Right lobe of liver (tissue), 6 donors: ENCODE measurements at regions not wholly inside any gene's neighbourhood (a gene's known extent, or its start where the extent isn't known, plus 50 kb on each side); places are given as distances from the start of the nearest gene placed in this dataset.

ENCODE experiments used
- ATAC-seq, 4 donors: fragments of 200-7000 bp; cut with Tn5 transposase; one replicate each; pipeline ENCODE4 v1.9.1; 2020; ENCODE audit warnings: mild to moderate bottlenecking in 4 of 4, moderate library complexity in 4 of 4
- DNase-seq, 3 donors: peaks; one replicate each; pipeline ENCODE4 v3.0.0-alpha.2; 2020
- H3K27ac ChIP-seq, 3 donors: fragments of 200-600 bp; one replicate each; pipeline ENCODE4 v1.8.0; 2022
- H3K27me3 ChIP-seq, 2 donors: fragments of 200-600 bp; one replicate each; pipeline ENCODE4 v1.8.0; 2022
- H3K36me3 ChIP-seq, 4 donors: fragments of 200-600 bp; sonication (generic) in 1 of 4; one replicate each; pipeline versions ENCODE4 v1.5.1 to v1.8.0; 2017 to 2022; ENCODE audit warnings: control low read depth in 1 of 4
- H3K4me1 ChIP-seq, 4 donors: fragments of 200-600 bp; sonication (generic) in 1 of 4; one replicate each; pipeline versions ENCODE4 v1.5.1 to v1.8.0; 2017 to 2022; ENCODE audit warnings: control low read depth in 1 of 4
- H3K4me3 ChIP-seq, 3 donors: fragments of 200-600 bp; one replicate each; pipeline ENCODE4 v1.8.0; 2022
- H3K9me3 ChIP-seq, 4 donors: fragments of 200-600 bp; sonication (generic) in 1 of 4; one replicate each; pipeline versions ENCODE4 v1.5.1 to v1.8.0; 2017 to 2022; ENCODE audit warnings: control low read depth in 1 of 4
- POLR2A ChIP-seq: fragments of 450-650 bp; IDR thresholded peaks from one replicate; pipeline ENCODE4 v1.6.1; 2017; ENCODE audit warnings: antibody characterized with exemption, mild to moderate bottlenecking
- WGBS: methylation state at CpG from one replicate; pipeline ENCODE4 v1.1.6; 2018; ENCODE audit warnings: low coverage, low lambda C conversion rate; ENCODE audit not compliant: insufficient coverage; ENCODE audit errors: missing lambda C conversion rate; 5-methylcytosine and 5-hydroxymethylcytosine counted together
- intact Hi-C, 2 donors: fragments of 100-400 bp; cut with DNase I; formaldehyde crosslinking; loops; one replicate each; pipeline versions ENCODE4 v1.11.2 to v1.14.1; 2022
- TF ChIP-seq, protein P1 (sequence below), 4 donors: fragments of 200-600 bp in 3 of 4; fragments of 450-650 bp in 1 of 4; IDR thresholded peaks; one replicate each; pipeline versions ENCODE4 v1.5.1 to v1.8.0; 2016 to 2022; ENCODE audit warnings: antibody characterized with exemption in 4 of 4, mild to moderate bottlenecking in 2 of 4
- donor health status: DM: no; HTN: yes; CAD: no.
- donor health status: DM: no; HTN: no; CAD: no.
- donor health status: DM: no; HTN: no; CAD: no.
- donor health status: DM: no; HTN: yes; CAD: no.
- donor health status: DM: no; HTN: yes; CAD: no.

DNA sequence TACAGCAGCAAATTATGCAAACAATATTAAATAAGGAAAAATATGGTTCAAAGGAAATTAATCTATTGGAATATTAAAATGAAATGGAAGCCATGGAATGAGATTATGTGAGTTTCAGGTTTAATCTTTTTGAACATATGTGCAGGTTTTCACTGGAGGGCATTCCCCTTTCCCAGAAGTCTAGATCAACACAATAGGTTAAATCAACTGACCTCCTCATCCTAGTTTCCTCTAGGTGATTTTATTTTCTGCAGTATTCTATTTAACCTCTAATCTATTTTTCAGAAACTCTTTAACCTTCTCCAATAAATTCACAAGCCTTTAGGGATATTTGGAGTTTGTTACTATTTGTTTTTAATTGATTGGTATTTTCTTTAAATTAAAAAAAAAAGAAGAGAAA is 2657.6 kb upstream of the PCDH20 start:
- H3K9me3 ChIP-seq = no peaks in the 10 kb centered on the region
- intact Hi-C loops = no loop called here
- no peaks in the 10 kb centered on the region for H3K36me3 ChIP-seq
- H3K4me3 ChIP-seq = no peak overlapping the region
- DNase-seq (no peak), ATAC-seq (no peak)
- TF ChIP-seq POLR2A = no peak
- TF ChIP-seq, protein P1, sequence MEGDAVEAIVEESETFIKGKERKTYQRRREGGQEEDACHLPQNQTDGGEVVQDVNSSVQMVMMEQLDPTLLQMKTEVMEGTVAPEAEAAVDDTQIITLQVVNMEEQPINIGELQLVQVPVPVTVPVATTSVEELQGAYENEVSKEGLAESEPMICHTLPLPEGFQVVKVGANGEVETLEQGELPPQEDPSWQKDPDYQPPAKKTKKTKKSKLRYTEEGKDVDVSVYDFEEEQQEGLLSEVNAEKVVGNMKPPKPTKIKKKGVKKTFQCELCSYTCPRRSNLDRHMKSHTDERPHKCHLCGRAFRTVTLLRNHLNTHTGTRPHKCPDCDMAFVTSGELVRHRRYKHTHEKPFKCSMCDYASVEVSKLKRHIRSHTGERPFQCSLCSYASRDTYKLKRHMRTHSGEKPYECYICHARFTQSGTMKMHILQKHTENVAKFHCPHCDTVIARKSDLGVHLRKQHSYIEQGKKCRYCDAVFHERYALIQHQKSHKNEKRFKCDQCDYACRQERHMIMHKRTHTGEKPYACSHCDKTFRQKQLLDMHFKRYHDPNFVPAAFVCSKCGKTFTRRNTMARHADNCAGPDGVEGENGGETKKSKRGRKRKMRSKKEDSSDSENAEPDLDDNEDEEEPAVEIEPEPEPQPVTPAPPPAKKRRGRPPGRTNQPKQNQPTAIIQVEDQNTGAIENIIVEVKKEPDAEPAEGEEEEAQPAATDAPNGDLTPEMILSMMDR (IDR thresholded peaks at IDR 0.05) = no peak
- no peak overlapping the region for H3K27ac ChIP-seq
- H3K4me1 ChIP-seq = no peaks in the 10 kb centered on the region
- no peaks in the 10 kb centered on the region for H3K27me3 ChIP-seq

DNA sequence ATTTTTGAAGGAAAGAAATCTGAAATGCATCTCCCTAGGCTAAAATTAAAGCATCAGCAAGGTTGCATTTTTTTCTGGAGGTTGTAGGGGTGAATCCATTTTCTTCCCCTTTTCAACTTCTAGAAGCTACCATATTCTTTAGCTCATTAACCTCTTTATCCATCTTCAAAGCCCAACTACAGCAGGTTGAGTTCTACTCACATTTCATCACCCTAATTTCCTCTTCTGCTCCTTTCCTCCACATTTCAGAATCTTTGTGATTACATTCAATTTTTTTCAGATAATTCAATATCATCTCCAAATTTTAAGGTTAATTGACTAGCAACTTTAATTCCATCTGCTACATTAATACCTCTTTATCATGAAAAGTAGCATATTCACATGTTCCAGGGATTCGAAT is 2655.7 kb upstream of the PCDH20 start:
- Histone ChIP-seq H3K9me3 (no peaks in the 10 kb centered on the region), H3K36me3 (no peaks in the 10 kb centered on the region), H3K27ac (no peak overlapping the region), H3K4me3 (no peak overlapping the region), H3K4me1 (no peaks in the 10 kb centered on the region), H3K27me3 (no peaks in the 10 kb centered on the region)
- DNase-seq (no peak), ATAC-seq (no peak)
- intact Hi-C loops = no loop called here
- 46% methylated on average over 1 of the region's 1 CpG for WGBS
- TF ChIP-seq, protein P1 (IDR thresholded peaks at IDR 0.05) = no peak
- TF ChIP-seq POLR2A = no peak

DNA sequence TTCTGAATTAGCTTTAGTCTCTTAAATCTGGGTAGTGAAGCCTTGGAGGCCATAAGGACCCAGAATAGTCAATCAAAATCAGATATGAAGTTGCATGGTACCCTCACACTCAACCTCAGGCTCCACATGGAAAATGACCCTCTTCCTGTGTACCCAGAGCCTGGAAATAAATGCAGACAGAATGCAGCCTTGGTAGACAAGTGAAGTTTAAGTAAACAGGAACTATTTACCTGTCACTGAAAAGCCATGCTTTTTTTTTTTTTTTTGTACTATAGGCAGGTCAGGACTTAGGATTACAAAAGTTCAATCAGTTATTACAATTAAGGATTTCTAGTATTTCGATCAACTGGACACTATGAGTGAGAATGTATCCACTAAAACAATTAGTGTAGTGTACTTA is 2654.2 kb upstream of the PCDH20 start:
- Histone ChIP-seq H3K4me1 (no peaks in the 10 kb centered on the region), H3K27ac (no peak overlapping the region), H3K27me3 (no peaks in the 10 kb centered on the region), H3K9me3 (no peaks in the 10 kb centered on the region), H3K36me3 (no peaks in the 10 kb centered on the region), H3K4me3 (no peak overlapping the region)
- TF ChIP-seq, protein P1 (IDR thresholded peaks at IDR 0.05) = no peak
- no peak for TF ChIP-seq POLR2A
- DNase-seq (no peak), ATAC-seq (no peak)
- intact Hi-C loops = no loop called here
- WGBS = 24% methylated on average over 1 of the region's 1 CpG

DNA sequence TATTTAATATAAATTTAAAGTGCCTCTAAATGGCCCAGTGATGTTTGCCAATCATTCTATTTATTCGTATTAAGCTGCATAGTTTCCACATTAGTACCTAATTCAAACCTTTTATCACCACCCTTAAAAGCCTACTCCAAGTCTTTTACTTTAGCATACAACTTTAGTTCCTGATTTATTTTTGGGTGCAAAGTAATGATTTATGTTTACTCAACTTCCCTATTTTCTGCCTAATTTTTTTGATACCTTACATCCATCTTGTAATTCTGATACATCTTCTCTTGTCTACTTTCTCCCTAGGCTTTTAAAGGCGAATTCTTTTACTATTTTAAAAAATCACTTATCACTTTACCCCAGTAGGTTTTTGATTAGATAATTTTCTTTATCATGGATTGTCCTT is 2651.1 kb upstream of the PCDH20 start:
- no peak for ATAC-seq
- no peaks in the 10 kb centered on the region for H3K36me3 ChIP-seq
- TF ChIP-seq POLR2A = no peak
- TF ChIP-seq, protein P1 (IDR thresholded peaks at IDR 0.05) = no peak
- H3K4me1 ChIP-seq = no peaks in the 10 kb centered on the region
- no peaks in the 10 kb centered on the region for H3K27me3 ChIP-seq
- 37% methylated on average over 2 of the region's 2 CpGs for WGBS
- H3K27ac ChIP-seq = no peak overlapping the region
- H3K4me3 ChIP-seq = no peak overlapping the region
- intact Hi-C loops = no loop called here
- DNase-seq = no peak
- no peaks in the 10 kb centered on the region for H3K9me3 ChIP-seq

DNA sequence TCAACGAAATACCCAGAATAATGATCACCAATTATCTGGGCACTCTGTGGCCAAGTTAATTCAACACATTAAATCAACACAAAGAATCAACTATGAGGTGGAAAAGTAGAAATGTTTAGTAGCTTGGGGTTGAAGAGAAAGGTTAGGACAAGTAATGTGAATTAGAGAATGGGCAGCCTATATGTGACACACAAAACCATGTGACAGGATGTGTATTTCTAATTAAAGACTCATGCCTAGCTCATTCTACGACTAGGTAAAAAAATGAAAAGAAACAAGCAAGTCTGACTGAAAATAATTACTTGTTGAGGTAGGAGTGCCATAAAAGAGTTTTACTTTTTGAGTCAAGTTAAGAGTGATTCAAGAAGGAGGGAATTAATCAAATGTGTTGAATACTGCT is 2646.0 kb upstream of the PCDH20 start:
- ATAC-seq (no peak), DNase-seq (no peak)
- Histone ChIP-seq H3K4me3 (no peak overlapping the region), H3K4me1 (no peaks in the 10 kb centered on the region), H3K27me3 (no peaks in the 10 kb centered on the region), H3K27ac (no peak overlapping the region), H3K9me3 (no peaks in the 10 kb centered on the region), H3K36me3 (no peaks in the 10 kb centered on the region)
- TF ChIP-seq, protein P1 (IDR thresholded peaks at IDR 0.05) = no peak
- no peak for TF ChIP-seq POLR2A
- intact Hi-C loops = no loop called here
- WGBS = 29% methylated on average over 2 of the region's 2 CpGs
